NCI-H2107 treated with DMSO at 0.1 percent for 48 hours (cell line): ENCODE measurements at regions not wholly inside any gene's neighbourhood (a gene's known extent, or its start where the extent isn't known, plus 50 kb on each side); places are given as distances from the start of the nearest gene placed in this dataset.
"Not testable (repeated sequence)": the region's sequence is repeated elsewhere in the genome, so short reads cannot be mapped to it uniquely, and the experiment has no call there.

Experiments
- DNase-seq: peaks from one replicate; lab custom pipeline; 2025; ENCODE audit not compliant: unreplicated experiment; lab: John Stamatoyannopoulos, UW

DNA sequence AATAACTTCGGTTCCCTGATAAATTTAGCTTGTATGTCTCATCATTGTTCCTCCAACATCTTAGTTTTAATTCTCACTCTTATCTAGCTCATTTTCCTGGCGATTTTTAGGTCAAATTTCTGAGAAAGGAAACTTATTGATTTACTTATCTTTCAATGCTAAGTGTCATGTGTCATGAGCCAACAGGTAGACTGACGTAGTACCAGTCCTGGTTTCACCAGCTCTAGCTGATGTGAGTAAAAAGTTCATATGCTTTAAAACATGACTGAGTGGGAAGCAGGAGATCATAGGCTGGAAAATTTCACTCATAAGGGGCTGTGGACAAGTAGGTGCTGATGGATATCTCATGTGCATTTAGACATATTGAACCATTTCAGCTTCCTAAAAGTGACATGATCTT is 441.7 kb upstream of the NR3C2 start:
- no peak for DNase-seq

DNA sequence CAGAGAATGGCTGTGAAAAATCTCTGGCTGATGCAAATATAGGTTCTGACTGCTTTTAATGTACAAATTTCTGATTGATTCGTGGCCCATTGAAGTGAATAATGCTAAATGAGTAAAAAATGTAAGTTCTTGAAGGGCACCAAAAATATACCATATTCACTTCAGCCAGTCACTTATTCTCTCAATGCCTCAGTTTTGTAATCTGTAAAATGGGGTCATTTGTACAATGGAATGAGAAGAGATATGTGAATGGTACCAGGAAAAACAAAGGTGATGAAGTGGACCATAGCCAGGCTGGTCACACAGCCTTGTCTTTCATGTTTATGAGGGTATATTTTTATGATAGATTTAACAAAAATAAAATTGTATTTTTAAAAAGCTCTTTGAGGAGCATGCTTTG is 441.2 kb upstream of the NR3C2 start:
- DNase-seq: no peak

DNA sequence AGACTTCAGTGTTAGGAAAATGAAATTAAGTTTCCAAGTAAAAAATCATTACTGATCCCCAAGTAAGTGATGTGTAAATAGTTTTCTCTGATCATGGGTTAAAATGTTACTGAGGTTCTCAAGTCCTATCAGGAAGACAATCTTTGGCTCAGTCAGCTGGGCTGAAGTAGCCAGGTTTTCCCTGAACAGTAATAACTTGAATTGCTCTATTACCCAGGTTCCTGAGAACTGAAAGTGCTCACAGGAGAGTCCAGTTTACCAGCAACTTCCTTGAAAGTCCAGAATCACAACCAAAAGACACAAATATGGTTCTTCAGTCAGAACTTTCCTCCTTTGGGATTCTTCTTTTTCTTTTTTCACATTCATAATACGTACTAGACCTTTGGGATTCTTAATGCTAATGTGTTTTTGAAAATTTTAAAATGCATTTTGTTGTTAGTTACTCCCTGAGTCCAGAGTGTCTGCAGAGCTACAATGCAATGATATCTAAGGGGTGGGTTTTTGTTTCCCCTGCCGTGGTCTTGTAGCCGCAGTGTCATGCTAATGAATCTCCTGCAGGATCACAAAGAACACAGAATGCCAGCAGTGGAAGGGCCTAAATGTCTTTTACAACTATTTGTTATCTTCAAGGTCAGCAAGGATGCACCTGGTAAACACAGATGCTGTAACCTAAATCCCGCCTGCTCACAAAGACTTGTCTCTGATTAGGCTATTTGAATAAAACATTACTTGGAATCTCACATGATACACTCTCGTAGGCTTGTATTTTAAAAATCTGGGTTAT is 439.8 kb upstream of the NR3C2 start:
- DNase-seq: no peak

DNA sequence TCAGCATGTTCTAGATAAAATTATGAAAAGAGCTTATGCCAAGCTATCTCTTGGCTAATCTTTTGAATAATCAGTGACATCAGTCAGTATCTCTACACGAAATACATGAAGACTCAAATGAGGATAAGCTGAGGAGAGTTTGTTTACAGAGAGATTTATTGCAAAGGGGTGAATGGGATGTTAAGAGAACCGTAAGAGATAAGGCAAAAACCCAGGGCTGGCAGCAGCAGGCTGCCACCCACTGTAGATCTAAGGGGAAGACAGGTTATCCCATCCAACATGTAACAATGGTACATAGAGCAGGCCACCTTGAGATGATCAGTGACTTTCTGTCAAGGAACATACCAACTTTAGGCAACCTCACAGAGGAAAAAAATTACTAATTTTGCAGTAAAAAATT is 432.1 kb upstream of the NR3C2 start:
- no peak for DNase-seq

DNA sequence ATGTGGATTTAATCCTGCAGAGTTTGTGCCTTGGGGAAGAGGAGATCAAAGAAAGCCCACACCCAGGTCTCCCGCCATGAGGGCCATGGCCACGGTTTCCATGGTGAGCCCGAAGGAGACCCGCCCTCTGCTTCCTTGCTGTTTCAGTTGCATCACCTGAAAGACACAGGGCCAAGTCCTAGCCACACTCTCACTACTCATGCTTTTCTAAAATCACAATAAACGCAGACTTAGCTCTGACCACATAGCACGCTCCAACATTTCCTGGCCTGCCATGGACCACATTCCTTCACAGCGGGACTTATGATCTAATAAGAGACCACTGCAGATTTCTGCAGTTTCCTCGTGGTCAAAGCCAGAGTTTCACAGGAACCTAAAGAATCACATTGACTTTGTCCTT is 426.0 kb upstream of the NR3C2 start:
- DNase-seq: no peak

DNA sequence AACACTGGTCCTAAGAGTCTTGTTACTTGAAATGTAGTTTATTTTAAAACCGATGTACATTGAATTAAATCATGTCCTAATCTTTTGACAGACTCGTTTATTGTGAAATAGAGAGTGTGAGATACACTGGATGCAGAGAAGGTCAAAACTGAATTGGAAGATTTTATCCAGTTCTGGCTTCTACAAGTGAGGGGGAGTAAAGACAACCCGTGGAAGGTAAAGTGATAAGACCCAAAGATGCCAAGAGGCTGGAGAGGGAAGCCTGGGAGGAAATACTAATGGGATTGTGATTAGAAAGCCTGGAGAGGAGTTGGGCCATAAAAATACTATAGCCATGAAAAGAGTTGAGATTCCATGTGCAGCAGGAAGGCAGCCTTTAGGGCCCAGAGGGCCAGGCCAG is 424.5 kb upstream of the NR3C2 start:
- DNase-seq: no peak

DNA sequence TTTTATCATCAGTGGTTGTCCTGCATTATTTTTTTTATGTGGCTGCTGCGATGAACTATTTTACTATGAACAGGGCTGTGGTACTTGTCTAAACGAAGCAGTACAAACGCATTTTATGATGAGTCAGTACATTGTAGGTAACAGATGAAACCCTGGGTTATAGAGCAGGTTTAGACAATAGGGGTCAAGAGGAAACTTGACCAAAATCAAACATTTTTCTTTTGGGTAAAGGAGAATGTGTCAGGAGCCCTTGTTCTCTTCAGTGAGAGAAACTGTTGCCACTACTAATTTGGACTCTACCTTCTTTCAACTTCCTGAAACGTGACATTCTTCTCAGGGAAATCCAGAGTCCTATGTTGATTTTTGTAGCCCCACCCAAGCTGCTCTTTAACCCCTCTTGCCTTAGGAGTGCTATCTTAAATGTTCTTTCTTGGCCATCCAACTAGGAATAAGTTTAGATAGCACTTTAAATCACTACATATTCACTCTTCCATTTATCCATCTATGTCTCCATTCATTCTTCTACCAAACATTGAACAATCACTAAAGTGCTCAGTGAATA is 415.8 kb upstream of the NR3C2 start:
- DNase-seq: no peak

DNA sequence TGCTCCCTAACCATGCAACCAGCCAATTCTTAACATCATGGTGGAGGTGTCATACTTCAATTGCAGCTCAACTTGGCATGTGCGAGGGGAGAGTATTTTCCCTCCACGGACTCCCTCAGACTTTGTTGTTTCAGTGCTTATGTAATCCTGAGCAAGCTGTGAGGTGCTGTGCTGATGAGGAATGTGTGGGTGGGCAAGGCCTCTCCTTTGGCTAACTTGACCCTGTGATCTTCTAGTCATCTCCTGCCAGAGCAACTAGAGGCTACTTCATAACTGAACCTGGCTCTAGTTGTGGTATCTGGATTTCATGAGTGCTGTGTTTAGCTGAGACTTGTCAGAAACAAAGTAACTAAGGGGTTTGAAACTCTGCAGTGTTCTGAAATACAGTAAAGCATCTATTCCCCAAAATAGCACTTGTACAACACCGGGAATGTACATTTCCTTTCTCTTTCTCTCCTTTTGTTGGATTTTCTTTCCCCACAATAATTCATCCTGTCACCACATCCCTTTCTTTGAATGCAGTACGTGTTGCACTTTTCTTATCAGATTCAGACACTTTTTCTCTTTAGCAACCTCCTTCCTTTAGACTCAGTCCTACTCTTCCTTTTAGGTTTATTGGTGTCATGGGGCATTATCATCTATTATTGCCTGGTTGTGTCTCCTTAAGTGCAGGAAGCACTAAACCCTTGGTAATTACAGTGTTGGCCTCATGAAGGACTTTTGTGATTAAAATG is 415.2 kb upstream of the NR3C2 start:
- DNase-seq: no peak

DNA sequence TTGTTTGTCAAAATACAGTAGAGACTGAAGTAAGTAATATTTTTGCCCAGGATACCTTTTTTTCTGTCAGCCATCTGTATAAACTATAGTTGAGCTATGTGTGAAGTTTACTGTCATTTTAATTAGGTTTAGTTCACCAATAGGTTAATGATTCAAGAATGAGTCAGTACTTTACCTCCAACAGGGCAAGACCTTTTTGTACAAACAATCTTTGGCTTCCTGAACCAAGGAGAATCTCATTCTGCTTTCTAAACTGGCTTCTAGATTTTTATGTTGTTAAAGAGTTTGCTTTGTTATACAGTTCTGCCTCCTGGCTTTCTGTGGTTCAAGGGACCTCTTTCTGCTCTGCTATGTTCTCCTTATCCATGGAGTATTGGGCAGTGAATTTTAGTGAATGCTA is 412.0 kb upstream of the NR3C2 start:
- no peak for DNase-seq

DNA sequence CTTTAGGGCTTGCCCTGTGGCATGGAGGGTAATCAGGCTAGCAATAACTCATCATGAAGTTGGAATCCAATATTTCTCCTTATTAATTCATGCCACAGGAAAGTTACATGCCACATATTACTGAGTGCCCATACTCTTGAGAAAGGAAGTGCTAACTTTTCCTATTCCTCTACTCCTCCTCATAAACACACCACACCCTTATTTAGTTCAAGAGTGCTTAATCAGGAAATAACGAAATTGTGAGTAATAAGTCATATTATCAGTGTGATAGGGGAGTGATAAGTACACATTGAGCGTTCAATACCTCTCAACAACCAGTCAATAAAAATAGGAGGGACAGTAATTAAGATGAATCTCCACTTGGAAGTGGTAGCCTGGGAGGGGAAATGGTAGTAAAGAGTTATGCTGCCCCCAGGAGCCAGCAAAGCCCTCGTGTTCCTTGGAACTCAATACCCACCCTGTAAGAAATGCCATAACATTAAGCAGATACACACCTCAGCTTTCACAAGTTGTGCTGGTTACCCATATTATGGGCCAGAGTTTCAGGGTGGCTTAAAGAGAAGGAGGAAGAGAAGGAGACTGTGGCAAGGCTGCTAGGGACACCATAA is 410.0 kb upstream of the NR3C2 start:
- DNase-seq: no peak

DNA sequence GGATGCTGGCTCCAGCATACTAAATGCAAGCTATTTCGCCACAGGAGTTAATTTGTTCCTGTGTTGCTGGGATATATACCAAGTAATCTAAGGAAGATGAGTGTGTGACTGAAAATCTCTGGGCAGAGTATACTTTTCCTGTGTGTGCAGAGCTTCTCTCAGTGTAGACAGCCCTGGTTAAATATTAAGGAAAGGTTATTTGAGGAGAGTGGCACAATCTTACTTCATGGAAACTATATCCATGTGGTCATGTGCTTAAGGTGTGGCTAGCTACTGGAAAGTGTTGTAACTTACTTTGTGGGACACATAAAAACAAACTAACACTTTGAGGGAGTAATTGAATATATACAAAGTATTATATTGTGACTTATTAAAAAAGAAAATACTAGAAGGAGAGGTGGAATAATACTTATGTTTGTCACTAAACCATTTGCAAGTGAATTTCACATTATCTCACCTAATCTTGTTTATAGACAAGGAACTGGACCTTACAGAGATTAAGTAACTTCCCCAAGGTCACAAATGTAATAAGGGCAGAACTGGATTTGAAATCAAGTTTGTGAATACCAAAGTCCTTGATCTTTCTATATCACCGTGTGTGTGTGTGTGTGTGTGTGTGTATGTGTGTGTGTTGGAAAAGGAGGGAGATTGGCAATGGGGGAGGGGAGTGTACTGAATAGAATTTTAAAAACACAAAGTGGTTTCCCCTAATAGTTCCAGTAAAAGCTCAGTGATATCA is 408.2 kb upstream of the NR3C2 start:
- no peak for DNase-seq

DNA sequence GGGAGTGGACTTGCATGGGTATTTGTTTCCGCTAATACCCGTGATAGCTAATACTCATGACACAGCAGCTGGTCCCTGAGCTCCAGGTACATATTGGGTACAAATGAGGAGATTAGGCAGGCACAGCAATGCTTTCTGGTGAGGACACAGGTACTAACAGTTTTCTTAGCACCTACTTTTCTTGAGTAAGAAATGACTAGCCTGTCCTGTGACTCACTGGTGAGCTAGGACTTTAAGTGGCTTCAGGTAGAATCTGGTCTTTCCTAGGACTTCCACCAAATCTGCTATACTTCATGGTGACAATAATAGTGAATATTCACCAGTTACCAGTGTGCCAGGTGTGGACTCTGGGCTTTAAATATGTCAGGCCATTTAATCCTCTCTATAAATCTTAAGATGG is 407.4 kb upstream of the NR3C2 start:
- no peak for DNase-seq

DNA sequence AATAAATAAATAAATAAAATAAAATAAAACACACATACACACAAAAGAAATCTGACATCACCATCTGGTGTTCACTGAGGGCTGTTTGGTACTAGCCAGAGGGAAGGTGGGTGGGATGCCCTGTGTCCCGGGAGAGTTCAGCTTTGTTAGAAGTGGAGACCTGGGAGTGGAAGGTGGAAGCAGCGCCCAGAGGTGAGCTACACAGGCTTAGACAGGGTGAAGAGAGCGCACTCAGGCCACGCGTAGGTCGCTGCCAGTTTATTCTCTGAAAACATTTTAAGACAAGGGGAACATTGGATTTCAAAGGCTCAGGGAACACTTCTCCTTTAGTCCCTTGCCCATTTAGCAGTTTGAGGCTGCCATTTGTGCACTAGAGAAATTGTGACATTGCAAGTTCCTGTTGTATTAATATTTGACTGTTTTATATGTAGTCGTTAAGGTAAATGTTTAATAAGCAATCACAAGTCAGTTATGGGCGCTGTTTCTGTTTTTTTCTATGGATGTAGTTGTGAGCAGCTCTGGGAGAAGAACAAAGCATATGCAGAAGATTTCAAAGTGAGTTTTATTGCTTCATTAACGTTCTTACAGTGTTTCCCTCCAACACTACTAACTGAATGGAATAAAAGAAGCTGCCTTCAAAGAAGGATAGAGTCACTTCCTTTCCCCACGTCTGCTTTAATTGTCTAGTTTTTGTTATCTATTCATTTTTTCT is 405.5 kb upstream of the NR3C2 start:
- DNase-seq: no peak

DNA sequence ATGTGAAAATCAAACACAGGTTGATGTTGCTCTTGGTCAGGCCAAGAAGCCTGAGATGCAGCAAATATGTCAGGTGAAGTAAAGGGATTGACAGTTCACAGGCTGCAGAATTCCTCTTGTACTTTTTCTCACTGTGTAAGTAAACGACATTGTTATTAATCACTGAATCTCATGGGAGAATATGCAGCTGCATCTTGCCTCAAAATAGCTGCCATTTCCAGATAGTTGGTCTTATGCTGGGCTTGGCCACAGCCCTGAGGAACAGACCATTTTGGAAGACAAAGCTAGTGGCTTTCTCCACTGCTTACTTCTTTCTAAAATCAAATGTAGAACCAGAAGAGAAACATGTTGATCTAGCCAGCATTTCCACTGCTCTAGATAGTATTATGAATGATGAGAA is 403.4 kb upstream of the NR3C2 start:
- DNase-seq: no peak

DNA sequence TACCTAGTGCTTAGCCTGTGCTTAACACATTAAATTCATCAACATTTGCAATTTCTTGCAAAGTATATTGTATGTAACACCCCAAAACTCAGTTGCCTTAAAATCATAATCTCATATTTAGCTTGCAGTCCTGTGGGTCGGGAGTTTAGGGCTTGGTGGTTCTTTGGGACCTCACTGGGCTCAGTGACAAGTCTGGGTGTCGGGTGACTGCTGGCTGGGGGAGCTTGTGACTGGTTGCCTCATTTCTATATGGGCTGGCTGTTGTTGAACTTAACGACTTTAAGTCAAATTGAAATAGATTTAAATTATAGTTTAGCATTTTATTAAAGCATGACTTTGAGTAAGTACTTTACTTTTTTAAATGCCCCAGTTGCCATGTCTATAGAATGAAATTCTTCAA is 401.4 kb upstream of the NR3C2 start:
- no peak for DNase-seq

DNA sequence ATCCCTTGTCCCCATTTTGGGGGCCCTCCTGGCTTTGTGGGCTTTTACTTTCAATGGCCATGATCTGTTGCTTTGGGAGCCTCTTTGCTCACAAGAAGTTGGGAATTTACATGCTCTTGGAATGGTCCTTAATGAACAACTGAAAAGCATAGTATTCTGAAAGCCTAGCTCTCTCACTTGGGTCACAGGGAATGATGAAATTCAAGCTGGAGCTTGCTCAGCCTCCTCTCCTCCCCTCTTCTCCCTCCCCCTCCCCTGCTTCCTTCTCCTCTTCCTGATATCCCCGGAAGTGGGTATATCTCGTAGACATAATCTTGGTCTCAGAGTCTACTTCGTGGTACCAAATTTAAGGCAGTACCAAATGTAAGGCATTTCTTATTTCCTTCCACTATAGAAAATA is 400.6 kb upstream of the NR3C2 start:
- no peak for DNase-seq

DNA sequence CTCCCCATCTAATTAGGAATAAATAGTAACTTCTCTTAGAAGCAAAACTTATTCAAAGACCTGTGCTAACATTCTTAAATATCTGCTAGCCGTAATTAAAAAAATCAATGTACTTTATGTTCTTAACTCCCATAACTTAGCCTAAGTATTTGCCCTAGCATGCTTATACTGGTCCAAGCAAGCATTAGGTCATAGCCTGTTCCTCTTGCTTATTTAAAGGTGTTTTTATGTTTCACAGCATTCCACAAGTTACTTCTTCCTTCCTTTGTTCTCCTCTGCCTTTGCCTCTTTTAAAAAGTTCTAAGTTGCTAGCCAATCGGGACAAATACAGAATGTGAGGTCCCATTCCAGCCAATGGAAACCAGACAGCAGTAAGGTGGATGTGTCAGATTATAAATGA is 395.4 kb upstream of the NR3C2 start:
- not testable (repeated sequence) for DNase-seq

DNA sequence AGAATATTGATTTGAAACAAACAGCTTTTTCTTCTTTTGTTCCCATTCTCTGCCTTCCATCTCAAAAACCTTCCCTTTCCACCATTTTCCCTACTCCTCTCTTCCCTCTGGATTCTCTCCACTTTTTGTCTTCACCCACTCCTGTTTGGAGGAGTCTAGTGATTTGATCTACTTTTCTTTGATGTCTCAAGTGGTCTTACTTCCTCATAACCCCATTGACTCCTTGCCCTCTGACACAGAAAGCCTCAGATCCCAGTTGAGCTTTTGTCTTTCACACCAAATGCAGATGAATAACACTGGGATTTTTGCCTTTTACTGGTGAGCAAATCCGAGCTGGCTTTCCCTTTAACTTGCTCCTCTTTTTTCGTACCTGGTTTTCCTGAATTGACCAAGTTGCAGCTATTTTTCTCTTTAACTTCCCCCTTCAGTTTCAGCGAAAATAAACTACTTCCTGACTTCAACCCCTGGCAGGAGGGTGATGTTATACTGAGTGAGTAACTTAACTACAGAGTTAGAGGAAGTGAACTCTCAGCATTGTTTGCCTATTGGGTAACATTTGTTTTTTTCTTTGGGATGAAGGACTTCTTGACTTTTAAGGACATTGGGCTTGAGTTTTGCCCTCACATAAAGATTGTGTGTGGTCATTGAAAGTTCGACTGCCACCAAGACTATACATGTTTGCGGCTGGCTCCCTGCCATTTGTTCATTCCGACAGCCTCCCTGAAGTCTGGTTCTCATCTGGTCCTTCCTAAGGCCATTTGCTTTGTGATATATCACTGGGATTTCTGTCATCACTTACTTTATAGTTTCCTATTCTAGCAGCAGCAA is 392.8 kb upstream of the NR3C2 start:
- no peak for DNase-seq

DNA sequence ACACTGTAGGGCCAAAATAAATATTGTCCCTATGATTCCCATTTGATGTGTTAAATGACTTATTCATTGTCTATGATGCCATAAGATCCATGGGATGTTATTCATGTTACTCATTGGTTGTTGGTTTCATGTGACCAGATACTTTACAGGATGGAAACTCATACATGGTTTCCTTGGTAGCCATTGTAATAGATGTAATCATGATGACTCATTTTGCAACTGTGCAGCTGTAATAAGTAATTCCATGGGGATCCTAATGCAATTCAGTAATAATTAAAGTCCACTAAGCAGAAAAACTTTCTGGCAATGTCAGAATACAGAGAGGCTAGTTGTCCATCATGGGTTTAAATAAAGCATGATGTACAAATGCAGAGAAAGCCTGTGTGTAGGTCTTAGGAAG is 389.7 kb upstream of the NR3C2 start:
- no peak for DNase-seq

DNA sequence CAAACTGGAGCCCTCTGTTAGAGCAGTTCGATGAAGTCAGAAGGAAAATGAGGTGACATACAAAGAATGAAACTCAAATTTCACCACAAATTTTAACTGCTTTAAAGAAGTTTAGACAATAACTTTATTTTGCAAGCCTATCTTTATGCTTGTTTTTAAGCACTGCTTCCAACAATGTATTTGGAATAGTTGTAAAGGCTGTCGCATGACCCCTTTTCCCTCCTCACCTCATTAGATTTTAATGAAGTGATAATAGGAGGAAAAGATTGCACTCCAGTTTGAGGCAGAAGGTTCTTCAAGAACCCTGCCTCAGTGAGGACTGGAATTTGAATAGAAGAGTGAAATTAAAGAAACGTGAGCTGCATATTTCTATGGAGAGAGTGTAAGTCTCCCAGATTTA is 386.1 kb upstream of the NR3C2 start:
- no peak for DNase-seq
